ENCODE measurements at regions not wholly inside any gene's neighbourhood (a gene's known extent, or its start where the extent isn't known, plus 50 kb on each side); places are given as distances from the start of the nearest gene placed in this dataset.

DNA sequence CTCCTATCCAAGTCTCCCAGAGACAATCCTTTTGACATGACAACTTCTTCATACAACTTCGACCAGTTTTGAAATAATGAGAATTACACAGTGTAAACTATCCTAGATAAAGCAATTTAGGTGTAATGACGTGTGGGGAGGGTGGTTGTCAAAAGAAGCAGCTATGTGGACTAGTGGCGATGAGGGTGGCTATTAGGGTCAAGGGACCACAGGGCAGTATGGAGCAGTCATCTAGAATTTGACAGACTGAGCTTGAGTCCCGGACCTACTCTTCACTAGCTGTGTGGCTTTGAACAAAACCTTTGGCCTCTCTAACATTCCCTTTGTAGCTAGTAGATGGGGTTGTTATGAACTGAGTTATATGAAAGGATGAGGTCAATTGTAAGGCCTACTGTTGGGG is 247.1 kb downstream of the HAPSTR1 start:
- TF ChIP-seq, protein P1, sequence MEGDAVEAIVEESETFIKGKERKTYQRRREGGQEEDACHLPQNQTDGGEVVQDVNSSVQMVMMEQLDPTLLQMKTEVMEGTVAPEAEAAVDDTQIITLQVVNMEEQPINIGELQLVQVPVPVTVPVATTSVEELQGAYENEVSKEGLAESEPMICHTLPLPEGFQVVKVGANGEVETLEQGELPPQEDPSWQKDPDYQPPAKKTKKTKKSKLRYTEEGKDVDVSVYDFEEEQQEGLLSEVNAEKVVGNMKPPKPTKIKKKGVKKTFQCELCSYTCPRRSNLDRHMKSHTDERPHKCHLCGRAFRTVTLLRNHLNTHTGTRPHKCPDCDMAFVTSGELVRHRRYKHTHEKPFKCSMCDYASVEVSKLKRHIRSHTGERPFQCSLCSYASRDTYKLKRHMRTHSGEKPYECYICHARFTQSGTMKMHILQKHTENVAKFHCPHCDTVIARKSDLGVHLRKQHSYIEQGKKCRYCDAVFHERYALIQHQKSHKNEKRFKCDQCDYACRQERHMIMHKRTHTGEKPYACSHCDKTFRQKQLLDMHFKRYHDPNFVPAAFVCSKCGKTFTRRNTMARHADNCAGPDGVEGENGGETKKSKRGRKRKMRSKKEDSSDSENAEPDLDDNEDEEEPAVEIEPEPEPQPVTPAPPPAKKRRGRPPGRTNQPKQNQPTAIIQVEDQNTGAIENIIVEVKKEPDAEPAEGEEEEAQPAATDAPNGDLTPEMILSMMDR (IDR thresholded peaks at IDR 0.05; ENCODE audit: insufficient read depth, low read length), result no peak
- TF ChIP-seq, protein P2, sequence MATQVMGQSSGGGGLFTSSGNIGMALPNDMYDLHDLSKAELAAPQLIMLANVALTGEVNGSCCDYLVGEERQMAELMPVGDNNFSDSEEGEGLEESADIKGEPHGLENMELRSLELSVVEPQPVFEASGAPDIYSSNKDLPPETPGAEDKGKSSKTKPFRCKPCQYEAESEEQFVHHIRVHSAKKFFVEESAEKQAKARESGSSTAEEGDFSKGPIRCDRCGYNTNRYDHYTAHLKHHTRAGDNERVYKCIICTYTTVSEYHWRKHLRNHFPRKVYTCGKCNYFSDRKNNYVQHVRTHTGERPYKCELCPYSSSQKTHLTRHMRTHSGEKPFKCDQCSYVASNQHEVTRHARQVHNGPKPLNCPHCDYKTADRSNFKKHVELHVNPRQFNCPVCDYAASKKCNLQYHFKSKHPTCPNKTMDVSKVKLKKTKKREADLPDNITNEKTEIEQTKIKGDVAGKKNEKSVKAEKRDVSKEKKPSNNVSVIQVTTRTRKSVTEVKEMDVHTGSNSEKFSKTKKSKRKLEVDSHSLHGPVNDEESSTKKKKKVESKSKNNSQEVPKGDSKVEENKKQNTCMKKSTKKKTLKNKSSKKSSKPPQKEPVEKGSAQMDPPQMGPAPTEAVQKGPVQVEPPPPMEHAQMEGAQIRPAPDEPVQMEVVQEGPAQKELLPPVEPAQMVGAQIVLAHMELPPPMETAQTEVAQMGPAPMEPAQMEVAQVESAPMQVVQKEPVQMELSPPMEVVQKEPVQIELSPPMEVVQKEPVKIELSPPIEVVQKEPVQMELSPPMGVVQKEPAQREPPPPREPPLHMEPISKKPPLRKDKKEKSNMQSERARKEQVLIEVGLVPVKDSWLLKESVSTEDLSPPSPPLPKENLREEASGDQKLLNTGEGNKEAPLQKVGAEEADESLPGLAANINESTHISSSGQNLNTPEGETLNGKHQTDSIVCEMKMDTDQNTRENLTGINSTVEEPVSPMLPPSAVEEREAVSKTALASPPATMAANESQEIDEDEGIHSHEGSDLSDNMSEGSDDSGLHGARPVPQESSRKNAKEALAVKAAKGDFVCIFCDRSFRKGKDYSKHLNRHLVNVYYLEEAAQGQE (IDR thresholded peaks at IDR 0.05; ENCODE audit: insufficient replicate concordance, low read depth), result no peak
- TF ChIP-seq POLR2AphosphoS5 (IDR thresholded peaks at IDR 0.05; ENCODE audit: low read depth), result no peak
- no peak for TF ChIP-seq GABPA (IDR thresholded peaks at IDR 0.05; ENCODE audit: low read depth)
